ENCODE measurements at regions not wholly inside any gene's neighbourhood (a gene's known extent, or its start where the extent isn't known, plus 50 kb on each side); places are given as distances from the start of the nearest gene placed in this dataset.

DNA sequence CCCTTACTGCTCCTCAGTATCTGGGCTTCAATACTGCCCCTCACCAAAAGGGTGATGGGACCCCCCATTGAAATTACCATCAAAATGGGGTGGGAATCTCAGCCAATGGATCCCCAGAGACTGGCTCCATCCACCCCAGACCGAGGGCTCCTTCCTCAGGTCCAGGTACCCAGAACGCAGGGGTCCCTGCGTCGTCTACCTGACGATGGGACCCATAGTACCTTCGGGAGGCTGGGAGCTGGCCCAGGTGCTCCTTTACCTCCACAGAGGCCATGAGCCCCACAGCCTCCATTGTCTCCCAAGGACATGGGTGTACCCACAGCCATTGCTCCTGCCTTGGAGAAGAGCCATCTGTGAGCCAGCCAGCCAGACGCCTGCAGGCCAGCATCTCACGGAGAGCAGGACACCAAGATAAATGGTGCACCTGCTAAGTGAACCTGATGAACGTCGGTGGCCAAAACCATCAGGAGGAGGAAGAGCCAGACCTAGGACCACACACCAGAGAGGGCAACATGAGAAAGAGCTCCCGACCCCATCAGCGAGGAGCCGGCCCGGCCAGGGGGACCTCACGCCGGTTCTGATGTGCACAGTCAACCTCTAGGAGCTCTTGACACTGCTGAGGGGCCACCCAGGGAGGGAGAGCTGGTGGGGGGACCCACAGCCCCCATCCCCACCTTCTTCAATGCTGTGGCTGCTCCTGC, 156.8 kb upstream of the SOX1 start:
- no peak for DNase-seq (ENCODE audit: low spot score)

DNA sequence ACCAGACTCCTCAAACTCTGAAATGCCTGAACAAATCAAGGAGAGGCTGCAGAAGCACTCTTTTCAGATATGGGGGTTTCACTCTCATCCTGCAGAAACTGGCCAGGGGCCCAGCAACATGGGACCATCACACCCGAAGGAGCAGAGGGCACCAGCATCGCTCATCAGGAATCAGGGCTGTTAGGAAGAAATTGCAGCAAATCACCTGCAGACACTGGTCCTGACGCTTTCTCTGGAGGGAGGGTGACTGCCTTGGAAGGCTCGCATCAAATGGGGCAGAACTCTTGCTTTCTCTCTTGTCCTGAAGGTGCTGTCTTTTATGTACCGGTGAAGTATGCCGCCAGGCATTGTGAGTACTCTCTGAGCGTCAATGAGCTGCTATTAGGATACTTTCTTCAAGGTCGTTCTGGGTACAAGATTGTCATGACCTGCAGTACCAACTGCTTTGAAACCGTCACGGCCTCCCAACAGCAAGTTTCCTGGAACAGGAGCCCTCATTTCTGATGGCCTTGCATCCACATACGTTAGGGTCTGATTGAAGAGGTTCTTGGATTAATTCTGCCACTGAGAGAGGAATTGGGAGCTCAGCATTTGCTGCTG, 155.7 kb upstream of the SOX1 start:
- DNase-seq (ENCODE audit: low spot score) = no peak

DNA sequence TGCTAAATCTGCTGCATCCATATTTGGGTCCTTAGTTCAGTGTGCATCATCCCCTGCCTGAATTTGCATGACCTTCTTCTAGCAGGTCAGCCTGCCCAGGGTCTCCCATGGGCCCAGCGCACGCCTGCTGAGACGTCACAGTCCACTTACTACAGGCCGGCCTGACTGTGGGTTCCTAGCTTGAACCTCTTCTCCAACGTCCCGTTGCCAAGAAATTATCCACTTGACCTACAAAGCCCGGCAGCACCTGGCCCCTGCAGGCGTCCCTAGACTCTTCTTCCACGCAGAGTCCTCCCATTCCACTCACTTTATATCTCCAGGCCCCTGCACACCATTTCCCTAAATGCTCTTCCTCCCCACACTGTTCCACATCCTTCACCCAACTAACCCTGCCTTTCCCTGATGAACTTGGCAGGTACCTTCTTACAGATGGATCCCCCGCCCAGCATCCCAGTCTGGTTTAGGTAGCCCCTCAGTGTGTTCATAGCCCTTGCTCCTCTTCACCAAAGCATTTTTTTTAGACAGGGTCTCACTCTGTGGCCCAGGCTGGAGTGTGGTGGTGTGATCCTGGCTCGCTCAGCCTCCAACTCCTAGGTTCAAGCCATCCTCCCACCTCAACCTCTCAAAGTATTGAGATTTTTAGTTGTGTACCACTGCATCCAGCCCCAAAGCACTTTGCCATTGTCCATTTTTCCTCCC, 155.0 kb upstream of the SOX1 start:
- DNase-seq (ENCODE audit: low spot score) = no peak

DNA sequence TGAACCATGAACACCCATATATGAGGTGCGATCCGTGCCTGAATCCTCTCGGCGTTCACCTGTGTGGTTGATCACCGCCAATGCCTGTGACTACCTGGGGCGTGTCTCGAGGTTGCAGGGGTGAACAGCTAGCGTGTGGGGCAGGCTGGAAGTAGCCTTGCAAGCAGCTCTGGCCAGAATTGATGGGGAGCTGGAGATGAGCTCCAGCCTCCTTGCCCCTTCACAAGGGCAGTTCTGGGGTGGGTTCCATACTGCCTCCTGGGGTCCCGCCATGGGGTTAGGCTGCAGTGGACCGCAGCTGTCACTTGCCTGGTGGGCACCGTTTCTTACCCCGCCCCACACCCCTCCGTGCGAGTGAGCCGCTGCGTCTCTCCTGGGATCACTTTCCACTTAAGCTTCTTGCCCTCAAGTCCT, 154.5 kb upstream of the SOX1 start:
- no peak for DNase-seq (ENCODE audit: low spot score)

DNA sequence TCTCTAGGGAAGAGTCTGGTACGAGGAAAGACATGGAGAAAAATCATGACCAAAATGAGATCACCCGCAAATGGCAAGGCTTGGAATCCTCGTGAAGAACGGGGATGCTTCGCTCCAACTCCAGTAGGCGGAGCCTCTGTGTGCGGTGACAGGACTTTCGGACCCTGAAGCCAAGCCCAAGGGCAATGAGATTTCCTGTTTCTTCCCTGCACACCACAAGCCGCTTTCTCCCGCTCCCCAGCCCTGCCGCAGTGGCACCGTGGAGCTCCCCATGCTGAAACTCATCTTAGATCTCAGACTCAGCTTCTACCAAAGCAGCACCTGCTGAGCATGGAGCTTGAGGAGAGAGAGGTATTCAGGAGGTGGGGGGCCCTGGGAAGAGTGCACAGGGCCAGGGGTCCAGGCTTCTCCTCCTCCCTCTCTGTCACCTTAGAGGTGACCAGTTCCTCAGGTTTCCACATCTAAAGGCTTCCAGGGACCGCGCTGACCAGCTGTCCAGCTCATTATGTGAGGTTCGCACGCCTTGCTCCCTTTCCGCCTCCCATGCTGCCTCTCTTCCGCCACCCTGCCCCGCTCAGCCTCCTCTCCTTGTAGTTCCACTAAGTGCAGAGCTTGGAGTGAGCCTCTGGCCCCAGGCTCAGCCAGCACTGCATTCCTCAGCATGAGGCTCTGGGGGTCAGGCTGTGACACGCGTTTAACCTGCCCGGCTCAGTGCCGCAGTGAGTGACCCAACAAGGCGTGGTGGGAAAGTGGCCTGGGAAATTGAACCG, 153.8 kb upstream of the SOX1 start:
- DNase-seq (ENCODE audit: low spot score) = no peak

DNA sequence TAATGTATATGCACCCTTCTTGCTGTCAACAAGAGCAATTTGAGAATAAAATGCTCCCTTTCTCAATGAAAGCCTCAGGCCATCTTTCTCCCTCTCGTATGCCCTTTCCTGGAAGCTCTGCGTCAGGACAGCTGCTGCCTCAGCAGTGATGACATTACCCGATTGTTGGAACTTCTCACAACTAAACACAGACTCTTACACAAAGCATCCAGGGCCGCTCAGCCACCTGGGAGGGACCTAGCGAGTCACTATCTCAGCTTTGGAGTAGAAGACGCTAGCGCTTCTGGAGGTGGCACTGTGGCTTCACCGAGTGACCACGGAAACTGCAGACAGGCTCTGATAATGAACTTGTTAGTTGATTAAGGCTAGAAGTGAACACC, 153.2 kb upstream of the SOX1 start:
- DNase-seq (ENCODE audit: low spot score) = no peak

DNA sequence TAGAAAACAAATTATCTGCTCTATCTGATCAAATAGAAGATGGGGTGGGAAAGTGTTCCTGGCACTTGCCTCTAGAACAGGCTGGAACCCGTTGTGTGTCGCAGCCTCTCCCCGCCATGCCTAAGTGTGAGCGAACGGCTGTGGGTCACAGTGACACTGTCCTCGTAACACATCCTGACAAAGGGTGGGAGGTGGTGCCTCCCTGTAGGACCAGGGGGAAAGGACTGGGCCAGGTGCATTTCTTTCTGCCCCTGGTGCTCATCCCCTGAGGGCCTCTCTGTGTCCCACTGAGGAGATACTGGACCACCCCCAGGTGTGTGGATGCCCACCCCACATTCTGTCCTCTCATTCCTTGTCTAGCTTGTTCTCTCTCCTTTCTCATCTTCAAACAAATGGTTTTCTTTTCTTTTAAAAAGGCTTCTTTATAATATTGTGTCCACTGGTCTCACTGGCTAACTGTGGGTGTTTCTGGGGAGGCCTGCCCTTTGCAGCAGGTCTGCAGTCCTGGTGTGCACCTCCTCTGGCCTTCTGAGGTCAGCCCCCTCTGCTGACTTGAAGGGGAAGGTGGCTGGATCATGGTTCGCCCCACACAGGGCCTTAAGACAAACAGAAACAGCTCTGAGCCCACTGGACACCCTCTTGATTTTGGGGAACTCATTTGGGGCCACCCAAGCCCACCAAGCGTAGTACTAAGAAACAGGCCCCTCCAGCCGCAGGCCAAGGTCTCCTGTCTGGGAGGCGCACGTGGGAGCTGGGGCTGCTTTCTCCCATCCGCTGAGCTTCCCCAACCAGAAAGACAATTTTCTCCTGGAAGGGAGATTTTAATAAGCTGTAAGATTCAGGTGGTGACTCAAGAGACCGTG, 152.5 kb upstream of the SOX1 start:
- no peak for DNase-seq (ENCODE audit: low spot score)

DNA sequence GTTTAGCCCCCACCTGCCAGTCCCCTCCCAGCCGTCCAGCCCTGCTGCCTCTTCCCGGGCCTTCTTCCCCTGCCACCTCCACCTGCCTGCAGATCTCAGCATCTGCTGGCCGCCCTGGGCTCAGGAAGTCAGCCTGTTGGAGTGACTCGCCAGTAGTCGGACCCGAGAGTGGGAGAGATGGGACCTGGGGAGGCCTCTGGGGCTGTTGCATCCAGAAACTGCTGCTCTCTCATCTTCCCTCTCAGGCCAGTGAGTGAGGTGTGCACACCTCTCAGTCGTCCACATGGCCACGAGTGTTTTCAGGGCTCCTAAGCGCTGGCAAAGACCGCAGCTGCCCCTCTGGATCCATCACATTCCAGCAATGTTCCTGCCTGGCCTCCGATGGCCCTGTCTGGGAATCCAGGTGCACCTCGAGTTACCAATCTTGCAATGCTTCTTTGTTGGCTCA, 151.8 kb upstream of the SOX1 start:
- no peak for DNase-seq (ENCODE audit: low spot score)

DNA sequence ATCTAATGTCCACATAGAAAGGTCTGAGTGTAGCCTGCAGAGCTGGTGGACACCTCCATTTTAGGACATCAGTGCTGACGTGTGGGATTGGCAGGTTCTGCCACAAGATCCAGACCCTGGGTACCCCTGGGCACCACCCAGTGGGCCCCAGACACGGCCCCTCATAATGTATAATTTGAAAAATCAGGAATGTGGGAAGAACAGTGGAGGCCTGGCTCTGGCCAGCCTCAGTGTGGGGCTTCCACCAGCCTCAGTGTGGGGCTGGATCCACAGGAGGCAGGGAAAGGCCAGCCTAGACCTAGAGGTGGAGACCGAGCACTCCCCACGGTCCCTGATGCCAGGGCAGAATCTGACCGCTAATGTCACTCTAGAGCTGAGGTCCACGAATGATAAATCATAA, 150.7 kb upstream of the SOX1 start:
- DNase-seq (ENCODE audit: low spot score) = no peak

DNA sequence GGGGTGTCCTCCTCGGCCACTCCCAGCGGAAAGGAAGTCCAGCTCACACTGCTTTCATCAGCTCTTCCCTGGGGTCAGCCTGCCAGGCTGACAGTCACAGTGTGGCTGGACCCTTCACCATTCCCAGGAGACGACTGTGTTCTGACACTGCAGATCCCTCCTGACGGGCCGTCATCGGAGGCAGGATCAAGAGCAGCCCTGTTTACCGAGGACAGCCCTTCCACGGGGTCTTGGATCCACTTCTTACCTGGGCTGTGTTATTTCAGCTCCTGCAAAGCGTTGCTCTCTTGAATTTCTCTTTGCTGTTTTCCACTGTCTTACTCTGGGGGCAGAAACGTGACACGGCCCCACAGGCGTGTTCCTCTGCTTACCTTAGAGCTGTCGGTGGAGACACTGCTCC, 149.9 kb upstream of the SOX1 start:
- no peak for DNase-seq (ENCODE audit: low spot score)

DNA sequence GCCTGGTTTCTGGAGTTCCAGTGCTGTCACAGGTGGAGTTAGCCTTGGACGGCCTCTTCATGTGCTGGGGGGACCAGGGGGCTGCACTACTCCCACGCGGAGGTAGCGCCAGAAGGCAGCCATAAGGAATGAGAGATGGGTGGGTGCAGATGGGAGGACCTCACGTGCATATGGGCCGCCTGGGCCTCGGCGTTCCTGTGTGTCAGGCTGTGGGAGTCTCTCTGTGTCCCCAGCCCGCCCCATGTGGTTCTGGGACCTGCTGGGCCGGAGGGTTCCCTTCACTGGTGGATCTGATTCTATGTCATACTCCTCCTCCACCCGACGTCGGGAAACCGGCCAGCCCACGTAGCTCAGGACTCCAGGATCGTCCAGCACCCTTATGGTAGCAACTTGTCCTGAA, 149.0 kb upstream of the SOX1 start:
- DNase-seq (ENCODE audit: low spot score) = no peak

DNA sequence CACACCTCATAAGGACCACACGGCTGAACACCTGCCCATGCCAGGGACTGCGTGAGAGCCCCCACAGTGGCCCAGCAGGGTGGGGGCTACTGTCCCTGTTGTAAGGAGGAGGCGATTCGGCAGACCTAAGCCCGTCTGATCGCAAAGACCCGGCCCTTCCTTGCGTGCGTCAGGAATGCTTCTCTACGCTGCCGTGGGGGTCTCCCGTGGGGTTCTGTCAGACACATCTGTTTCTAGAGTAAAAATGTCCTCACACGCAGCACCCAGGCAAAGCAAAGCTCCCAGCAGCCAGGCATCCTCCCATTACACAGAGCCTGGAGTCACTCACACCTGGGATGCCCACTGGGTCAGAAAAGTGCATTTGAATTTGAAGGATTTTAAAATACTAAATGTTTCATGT, 147.7 kb upstream of the SOX1 start:
- no peak for DNase-seq (ENCODE audit: low spot score)

DNA sequence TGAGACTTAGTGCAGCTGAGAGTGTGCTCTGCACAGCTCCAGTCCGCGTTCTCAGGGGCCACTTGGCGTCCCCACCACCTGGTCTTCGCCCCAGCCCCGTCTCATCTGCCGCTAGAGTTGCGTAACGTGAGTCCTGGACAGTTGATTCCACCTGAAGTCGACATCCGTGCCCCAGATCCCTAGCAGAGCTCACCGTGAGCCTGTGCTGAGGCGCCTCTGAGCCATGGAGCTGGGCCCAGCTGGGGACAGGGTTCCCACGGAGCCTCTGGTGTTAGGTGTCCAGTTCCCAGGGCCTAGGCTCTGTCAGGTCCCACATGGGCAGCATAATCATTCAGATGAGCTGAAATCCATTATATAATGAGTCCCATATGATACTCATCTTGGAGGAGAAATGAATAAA, 147.1 kb upstream of the SOX1 start:
- DNase-seq (ENCODE audit: low spot score) = no peak

DNA sequence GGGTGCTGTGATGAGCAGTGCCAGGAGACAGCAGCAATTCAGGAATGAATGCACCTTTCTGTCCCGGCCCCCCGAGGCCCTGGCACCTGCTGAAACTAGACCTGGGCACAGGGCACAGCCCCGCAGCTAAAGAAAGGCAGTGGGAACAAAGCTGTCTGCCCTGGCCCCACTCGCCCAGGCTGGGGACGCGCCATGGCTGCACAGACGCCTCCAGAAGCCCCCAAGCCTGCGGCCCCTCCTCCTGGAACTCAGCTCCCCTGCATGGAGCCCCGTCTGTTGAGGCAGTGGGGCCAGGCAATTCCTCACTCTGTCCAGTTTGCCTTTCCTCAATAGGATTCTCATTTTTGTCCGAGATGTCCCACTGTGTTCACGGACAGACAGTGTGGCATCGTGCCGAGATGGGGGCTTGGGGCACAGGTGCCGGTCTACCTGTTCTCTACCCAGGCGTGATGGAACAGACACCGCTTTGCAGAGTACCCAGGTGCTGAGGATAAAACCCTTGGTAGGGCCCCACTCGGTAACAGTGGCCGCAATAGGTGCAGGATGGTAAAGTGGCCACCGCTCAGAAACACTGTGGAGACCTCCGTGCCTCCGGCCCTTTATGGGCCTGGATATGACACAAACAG, 146.5 kb upstream of the SOX1 start:
- DNase-seq (ENCODE audit: low spot score) = no peak

DNA sequence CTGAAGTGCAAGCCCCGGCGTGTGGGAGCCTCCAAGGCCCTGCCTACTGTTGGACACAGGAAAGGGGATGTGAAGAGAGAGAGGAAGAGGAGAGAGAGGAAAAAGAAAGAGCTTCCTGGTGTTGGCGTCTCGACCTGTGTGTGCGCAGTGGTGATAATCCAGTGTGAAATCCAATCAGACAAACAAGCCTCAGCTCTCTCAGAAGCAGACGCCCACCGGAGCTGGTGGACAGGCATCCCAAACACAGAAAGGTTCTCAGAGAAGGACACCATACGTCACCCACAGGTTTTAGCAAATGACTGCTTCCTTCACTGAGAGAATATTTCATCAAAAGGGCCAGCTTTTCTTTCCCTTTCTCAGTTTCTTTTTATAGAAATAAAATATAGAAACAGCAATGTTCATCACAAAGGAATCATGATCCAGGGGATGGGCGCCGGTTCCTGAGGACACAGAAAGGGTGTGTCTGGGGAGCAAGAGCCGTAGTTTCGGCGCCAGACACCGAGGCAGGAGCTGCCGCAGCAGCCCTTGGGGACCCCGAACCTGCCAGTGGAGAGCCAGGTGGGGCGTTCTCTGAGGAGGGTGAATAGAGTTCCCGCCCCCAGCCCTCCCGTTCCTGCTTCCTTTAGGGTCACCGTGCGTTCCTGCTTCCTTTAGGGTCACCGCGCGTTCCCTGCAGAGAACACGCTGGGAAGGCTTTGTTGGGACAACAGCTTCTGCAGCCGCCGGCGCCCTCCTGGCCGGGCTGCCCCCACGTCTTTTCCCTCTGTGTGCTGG, 145.8 kb upstream of the SOX1 start:
- no peak for DNase-seq (ENCODE audit: low spot score)

DNA sequence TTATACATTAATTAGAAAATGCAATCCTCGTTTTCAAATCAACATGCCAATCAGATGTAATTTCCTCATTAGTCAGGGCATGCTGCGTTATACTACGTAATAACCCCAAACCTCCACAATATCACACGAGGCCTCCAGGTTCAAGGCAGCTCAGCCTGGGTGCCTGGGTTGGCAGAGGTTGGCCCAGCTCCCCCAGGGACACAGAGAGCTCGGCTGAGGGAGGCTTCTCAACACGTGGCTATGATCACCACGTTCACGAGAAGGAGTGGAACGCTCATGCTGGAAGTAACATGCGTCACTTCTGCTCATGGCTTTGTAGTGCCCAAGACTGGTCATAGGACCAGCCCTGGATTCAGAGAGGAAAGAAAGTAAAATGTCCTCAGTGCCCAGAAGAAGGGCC, 144.9 kb upstream of the SOX1 start:
- no peak for DNase-seq (ENCODE audit: low spot score)

DNA sequence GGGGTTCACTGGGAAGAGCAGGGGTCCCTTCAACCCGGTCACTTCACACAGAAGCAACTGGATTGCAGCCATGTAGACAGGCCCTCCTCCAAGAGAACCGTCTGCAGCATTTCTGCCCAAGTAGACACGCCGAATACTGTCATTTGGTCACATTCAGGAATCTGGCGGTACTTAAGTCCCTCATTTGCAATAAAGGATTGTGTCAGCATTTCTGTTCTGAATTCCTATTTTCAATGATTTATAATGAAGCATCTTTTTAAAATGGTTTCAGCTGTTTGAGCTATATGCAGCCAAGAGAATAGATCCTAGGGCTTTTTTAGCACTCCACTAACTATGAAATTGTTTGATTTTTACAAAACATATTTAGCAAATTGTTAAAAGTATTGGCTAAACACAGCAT, 143.5 kb upstream of the SOX1 start:
- DNase-seq (ENCODE audit: low spot score) = no peak

DNA sequence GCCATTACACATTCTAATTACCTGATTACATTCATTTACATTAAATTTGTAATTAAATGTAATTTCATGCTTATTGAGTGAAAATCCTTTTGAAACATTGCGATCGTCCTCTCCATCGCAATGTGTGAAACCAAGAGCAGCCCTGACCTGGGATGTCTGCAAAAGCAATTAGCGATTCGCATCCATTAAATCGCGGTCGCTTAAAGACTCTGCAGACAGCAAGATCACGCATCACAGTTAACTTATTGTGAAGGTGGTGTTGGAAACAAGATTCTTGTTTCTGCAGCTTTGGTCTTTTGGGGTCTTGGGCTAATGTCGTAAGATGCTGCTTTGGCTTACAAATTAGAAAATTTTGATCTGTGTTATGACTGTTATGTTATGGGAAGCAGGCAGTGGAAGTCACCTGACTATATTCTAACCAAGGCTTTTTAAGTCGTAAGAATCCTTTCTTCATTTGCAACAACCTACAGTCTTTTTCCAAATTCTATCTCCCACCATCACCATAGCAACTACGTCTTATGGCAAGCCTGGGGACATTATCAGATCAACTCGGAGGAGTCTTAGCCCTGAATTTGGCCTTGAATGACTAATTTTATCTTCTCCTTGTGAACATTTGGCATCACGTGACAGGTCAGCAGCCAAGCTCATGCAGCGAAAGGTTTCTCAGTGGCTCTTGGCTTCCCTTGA, 142.8 kb upstream of the SOX1 start:
- no peak for DNase-seq (ENCODE audit: low spot score)

DNA sequence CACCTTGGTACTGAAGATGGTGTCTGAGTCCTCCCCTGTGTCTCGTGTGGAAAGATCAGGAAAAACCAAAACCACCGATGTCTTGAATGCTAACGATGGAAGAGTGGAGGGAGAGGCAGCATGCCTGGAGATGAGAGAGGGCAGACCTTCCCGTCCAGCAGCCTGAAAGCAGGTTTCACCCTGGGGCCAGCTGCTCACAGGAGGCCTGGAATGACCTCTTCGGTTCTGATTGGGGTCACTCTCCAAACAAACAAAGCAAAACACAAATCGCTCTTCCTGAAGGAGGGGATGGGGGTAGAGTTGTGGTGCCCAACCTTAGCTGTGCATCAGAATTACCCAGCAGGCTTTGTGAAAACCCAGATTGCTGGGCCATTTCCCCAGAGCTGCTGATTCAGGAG, 142.3 kb upstream of the SOX1 start:
- no peak for DNase-seq (ENCODE audit: low spot score)
